ENCODE measurements at regions not wholly inside any gene's neighbourhood (a gene's known extent, or its start where the extent isn't known, plus 50 kb on each side); places are given as distances from the start of the nearest gene placed in this dataset.

DNA sequence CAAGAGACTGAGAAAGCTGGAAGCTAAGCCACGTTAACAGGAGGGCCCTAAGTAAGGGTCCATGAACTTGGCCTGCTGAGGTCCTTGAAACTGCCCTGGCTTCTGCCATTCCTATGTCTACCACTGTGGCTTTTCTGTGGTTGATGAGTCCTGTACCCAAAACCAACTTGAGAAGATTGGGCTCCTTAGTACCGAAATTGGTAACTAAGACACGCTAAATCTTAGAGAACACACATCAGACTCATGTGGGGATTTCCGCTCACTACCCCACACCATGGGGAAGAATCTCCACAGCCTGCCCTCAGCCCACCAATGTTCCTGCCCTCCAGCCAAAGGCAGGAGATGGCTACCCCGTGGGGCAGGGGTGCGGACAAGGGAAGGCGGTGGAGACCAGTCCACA is 232.9 kb downstream of the SPTSSA start:
- Histone ChIP-seq H3K27ac (no peak overlapping the region), H3K27me3 (no peaks in the 10 kb centered on the region), H3K36me3 (no peaks in the 10 kb centered on the region), H3K4me1 (no peaks in the 10 kb centered on the region), H3K4me3 (no peak overlapping the region), H3K9me3 (no peaks in the 10 kb centered on the region)
- intact Hi-C loops (cut with DNase I), result loop anchor here in 1 of 2 donors (10.0 kb wide), 1 partner anchor 384 kb away; no protein-coding TSS in a partner anchor
- DNase-seq (no peak), ATAC-seq (no peak)
- WGBS (ENCODE audit: insufficient coverage, low coverage, low lambda C conversion rate, missing lambda C conversion rate), result 62% methylated on average over 2 of the region's 7 CpGs
- TF ChIP-seq POLR2A (IDR thresholded peaks at IDR 0.05), result no peak
- TF ChIP-seq CTCF (IDR thresholded peaks at IDR 0.05), result no peak

GRCh38 chr14:34228650-34228976 is 233.4 kb downstream of the SPTSSA start:
- Histone ChIP-seq H3K27ac (no peak overlapping the region), H3K4me1 (no peaks in the 10 kb centered on the region), H3K9me3 (no peaks in the 10 kb centered on the region), H3K27me3 (no peaks in the 10 kb centered on the region), H3K36me3 (no peaks in the 10 kb centered on the region), H3K4me3 (no peak overlapping the region)
- no CpG with 5 or more reads among the region's 5 CpGs for WGBS (ENCODE audit: insufficient coverage, low coverage, low lambda C conversion rate, missing lambda C conversion rate)
- DNase-seq (no peak), ATAC-seq (no peak)
- intact Hi-C loops (cut with DNase I), result loop anchor here in 1 of 2 donors (10.0 kb wide), 1 partner anchor 384 kb away; no protein-coding TSS in a partner anchor
- TF ChIP-seq CTCF (IDR thresholded peaks at IDR 0.05) (no peak), POLR2A (IDR thresholded peaks at IDR 0.05) (no peak)

DNA sequence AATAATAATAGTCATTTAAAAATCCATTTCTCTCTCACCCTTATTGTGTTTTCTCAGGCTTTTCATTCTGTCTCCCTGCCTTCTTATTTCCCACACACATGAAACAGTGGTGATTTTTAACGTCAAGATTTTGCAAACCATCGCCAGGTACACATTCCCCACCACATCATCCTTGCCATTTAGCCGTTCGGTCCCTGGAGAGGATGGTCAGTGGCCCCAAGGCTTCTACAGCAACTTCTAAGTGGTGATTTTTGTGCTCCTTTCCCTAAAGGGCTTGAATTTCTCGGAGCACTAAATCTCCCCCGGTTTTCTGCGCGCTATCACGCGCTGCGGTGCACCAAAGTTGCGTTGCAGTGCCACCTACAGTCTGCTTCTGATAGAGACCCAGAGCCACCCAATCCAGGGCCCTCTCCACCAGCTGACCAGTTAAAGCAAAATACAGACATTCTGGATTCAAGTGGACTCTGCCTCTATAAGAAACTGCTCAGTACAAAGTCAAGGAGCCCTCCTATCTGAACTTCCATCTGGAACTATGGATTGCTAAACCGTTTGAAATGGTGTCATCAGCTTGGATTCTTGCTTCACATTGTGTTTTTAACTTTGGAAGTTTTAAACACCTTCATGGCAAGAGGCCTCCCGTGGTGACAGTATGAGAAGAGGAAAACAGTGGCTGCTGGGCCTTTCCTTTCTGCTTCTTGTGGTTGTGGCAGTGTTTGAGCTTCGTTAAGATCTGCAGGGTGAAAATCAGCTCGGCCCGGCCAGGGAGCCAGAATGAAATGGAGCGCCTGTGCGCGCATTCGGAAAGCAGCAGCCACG is 234.0 kb downstream of the SPTSSA start:
- Histone ChIP-seq H3K36me3 (no peaks in the 10 kb centered on the region), H3K4me3 (no peak overlapping the region), H3K9me3 (no peaks in the 10 kb centered on the region), H3K27ac (no peak overlapping the region), H3K27me3 (no peaks in the 10 kb centered on the region), H3K4me1 (no peaks in the 10 kb centered on the region)
- WGBS (ENCODE audit: insufficient coverage, low coverage, low lambda C conversion rate, missing lambda C conversion rate), result 15% methylated on average over 16 of the region's 22 CpGs
- TF ChIP-seq POLR2A (IDR thresholded peaks at IDR 0.05) (no peak), CTCF (IDR thresholded peaks at IDR 0.05) (peak; percentile 69 to 80 (median 77))
- intact Hi-C loops (cut with DNase I), result loop anchor here in 1 of 2 donors (10.0 kb wide), 1 partner anchor 383 kb away; no protein-coding TSS in a partner anchor
- peak; percentile 63 to 70 (median 66) for DNase-seq
- ATAC-seq, result peak; percentile 98 to 100 (median 98)

GRCh38 chr14:34224221-34224620 is 237.8 kb downstream of the SPTSSA start:
- no peaks in the 10 kb centered on the region for H3K9me3 ChIP-seq
- no peak for DNase-seq
- H3K27ac ChIP-seq, result no peak overlapping the region
- H3K4me1 ChIP-seq, result no peaks in the 10 kb centered on the region
- H3K4me3 ChIP-seq, result no peak overlapping the region
- H3K27me3 ChIP-seq, result no peaks in the 10 kb centered on the region
- no peaks in the 10 kb centered on the region for H3K36me3 ChIP-seq
- no peak for TF ChIP-seq CTCF (IDR thresholded peaks at IDR 0.05)
- no peak for TF ChIP-seq POLR2A (IDR thresholded peaks at IDR 0.05)
- intact Hi-C loops (cut with DNase I), result loop anchor here in 1 of 2 donors (10.0 kb wide), 1 partner anchor 379 kb away; no protein-coding TSS in a partner anchor
- ATAC-seq, result no peak

Measured in right lobe of liver (tissue), 6 donors.